Neural cell (in vitro differentiated cells): ENCODE measurements at regions not wholly inside any gene's neighbourhood (a gene's known extent, or its start where the extent isn't known, plus 50 kb on each side); places are given as distances from the start of the nearest gene placed in this dataset.

Experiments
- CTCF ChIP-seq: fragments of 450-650 bp; IDR thresholded peaks from 2 replicates; pipeline ENCODE4 v1.5.1; 2014; ENCODE audit warnings: antibody characterized with exemption, mild to moderate bottlenecking, moderate library complexity; ENCODE audit not compliant: poor library complexity, severe bottlenecking
- EP300 ChIP-seq: fragments of 450-650 bp; conservative IDR thresholded peaks from 2 replicates; pipeline ENCODE4 v1.6.1; 2014; ENCODE audit warnings: antibody characterized with exemption, mild to moderate bottlenecking, moderate library complexity; ENCODE audit not compliant: poor library complexity, severe bottlenecking
- EZH2 ChIP-seq: fragments of 200-600, 300-800 bp; shearing (Covaris generic), sonication (generic); IDR thresholded peaks from 2 replicates; pipeline ENCODE4 v1.6.1; 2014; ENCODE audit warnings: antibody characterized with exemption, low read length, borderline replicate concordance, mild to moderate bottlenecking; ENCODE audit not compliant: insufficient read depth, poor library complexity, severe bottlenecking
- POLR2AphosphoS5 ChIP-seq: IDR thresholded peaks from 2 replicates; pipeline ENCODE4 v1.6.1; 2012
- TAF1 ChIP-seq: IDR thresholded peaks from 2 replicates; pipeline ENCODE4 v1.6.1; 2012; ENCODE audit warnings: low read depth

GRCh38 chr21:28822123-28822399 lies 170.6 kb downstream of the LTN1 start:
- TF ChIP-seq CTCF (no peak), TAF1 (no peak), EP300 (no peak), EZH2 (no peak), POLR2AphosphoS5 (no peak)
